ENCODE measurements at regions not wholly inside any gene's neighbourhood (a gene's known extent, or its start where the extent isn't known, plus 50 kb on each side); places are given as distances from the start of the nearest gene placed in this dataset.

GRCh38 chr6:14732226-14732843 lies 513.5 kb upstream of the JARID2 start:
- no peak for DNase-seq

GRCh38 chr6:14732844-14733757 lies 512.8 kb upstream of the JARID2 start:
- no peak for DNase-seq

GRCh38 chr6:14734052-14734415 lies 511.8 kb upstream of the JARID2 start:
- no peak for DNase-seq

GRCh38 chr6:14734416-14735340 lies 511.2 kb upstream of the JARID2 start:
- no peak for DNase-seq

GRCh38 chr6:14735956-14736486 lies 509.8 kb upstream of the JARID2 start:
- no peak for DNase-seq

- no peak for DNase-seq
Observed at GRCh38 chr6:14736554-14736953, 509.3 kb upstream of the JARID2 start.

- no peak for DNase-seq
Observed at GRCh38 chr6:14738497-14738896, 507.4 kb upstream of the JARID2 start.

- no peak for DNase-seq
Observed at GRCh38 chr6:14738933-14739332, 506.9 kb upstream of the JARID2 start.

GRCh38 chr6:14739827-14740226 lies 506.0 kb upstream of the JARID2 start:
- no peak for DNase-seq

- DNase-seq = no peak
Observed at GRCh38 chr6:14742171-14742570, 503.7 kb upstream of the JARID2 start.

- DNase-seq = no peak
Observed at GRCh38 chr6:14742680-14743079, 503.2 kb upstream of the JARID2 start.

GRCh38 chr6:14743144-14743473 lies 502.8 kb upstream of the JARID2 start:
- DNase-seq = no peak

- DNase-seq = no peak
Observed at GRCh38 chr6:14743474-14744211, 502.2 kb upstream of the JARID2 start.

- DNase-seq = no peak
Observed at GRCh38 chr6:14744212-14744556, 501.7 kb upstream of the JARID2 start.

GRCh38 chr6:14746139-14746837 lies 499.6 kb upstream of the JARID2 start:
- no peak for DNase-seq

- DNase-seq = no peak
Observed at GRCh38 chr6:14747881-14748520, 497.9 kb upstream of the JARID2 start.

- no peak for DNase-seq
Observed at GRCh38 chr6:14748679-14749078, 497.2 kb upstream of the JARID2 start.

GRCh38 chr6:14750059-14750661 lies 495.7 kb upstream of the JARID2 start:
- no peak for DNase-seq

GRCh38 chr6:14751645-14752175 lies 494.2 kb upstream of the JARID2 start:
- DNase-seq = no peak

GRCh38 chr6:14754751-14755513 lies 490.9 kb upstream of the JARID2 start:
- DNase-seq = no peak
